ENCODE measurements at regions not wholly inside any gene's neighbourhood (a gene's known extent, or its start where the extent isn't known, plus 50 kb on each side); places are given as distances from the start of the nearest gene placed in this dataset.

DNA sequence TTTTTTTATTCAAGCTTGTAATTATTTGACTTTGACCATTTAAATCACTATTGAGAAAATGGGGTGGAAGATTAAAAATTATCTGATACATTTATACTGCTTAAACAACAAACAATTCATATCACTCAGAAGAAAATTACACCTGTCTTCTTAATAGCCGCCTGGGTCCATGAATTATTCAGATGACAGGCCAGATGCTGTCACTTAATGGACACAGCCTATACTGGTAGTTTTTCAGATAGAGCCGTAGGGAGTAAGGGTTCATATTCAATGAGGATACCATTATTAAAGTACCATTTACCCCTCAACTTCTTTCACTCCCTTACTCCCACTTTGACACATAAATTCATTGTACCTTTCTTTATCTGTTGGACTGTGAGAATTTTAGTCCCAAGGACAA is 1193.4 kb upstream of the MAP3K7 start:
- DNase-seq, result no peak

DNA sequence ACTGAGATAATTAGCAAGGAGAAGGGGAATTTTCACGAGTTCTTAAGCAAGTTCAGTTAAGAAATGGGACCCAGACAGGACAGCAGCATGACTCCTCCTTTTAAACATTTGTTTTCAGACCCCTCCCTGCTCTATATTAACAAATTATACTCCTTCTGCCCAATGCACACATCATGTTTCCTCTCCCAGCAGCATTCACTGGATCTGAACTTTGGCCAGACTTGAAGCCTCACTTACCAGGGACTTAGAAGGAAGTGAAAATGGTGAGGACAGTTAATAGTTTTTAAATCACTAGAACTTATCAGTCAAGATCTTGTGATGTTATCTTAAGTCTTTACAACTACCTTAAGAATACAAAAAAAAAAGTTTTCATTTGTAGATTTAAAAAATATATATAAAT is 1174.7 kb upstream of the MAP3K7 start:
- DNase-seq, result no peak

DNA sequence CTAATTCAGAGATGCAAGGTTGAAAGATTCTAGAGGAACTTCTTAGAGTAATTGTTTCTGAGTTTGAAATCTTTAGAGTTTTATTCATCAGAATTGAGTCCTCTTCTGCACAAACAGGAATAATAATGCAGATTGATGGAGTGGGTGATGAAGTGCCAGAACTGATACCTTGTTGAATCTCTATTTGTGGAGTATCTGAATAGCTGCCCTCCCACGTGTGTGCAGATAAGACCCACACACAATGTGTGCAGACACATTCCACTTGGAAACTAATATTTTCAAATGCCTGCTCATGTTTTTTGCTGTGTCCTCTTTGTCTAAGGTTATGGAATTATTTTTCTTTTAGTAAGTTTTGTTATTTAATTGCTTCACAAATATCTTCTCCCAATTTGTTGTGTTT is 1167.8 kb upstream of the MAP3K7 start:
- no peak for DNase-seq

GRCh38 chr6:91751526-91751925 is 1164.7 kb upstream of the MAP3K7 start:
- no peak for DNase-seq

DNA sequence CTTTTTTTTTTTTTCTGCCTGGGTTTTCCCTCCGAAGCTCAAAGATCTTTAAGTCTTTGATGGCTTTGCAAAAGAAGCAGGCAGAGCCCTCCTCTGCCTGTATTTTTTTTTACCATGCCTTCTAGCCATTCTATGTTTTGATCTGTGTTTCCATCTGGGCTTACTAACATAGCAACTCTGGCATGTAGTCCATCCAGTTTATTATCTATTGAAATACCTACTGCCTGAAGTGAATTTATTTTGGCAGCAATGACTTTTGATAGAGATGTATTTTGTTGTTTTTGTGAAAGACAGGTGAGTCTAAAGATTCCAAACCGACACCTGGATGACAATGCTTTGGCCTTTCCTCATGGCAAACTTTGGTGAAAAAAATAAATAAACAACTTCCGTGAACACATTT is 1157.7 kb upstream of the MAP3K7 start:
- DNase-seq, result no peak

GRCh38 chr6:91743756-91744155 is 1156.9 kb upstream of the MAP3K7 start:
- DNase-seq, result no peak

DNA sequence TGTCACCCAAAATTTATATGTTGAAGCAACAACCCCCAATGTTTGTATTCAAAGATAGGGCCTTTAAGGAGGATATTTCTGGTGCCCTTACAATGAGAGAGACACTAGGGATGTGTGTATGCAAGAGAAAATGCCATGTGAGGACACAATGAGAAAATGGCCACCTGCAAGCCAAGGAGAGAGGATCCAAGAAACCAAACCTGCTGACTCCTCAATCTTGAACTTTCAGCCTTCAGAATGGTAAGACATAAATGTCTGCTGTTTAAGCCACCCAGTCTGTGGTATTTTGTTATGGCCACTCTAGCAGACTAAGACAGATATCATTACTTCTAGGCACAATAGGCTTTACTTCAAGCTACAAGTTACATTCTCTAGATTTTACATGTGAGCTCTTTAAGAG is 1145.1 kb upstream of the MAP3K7 start:
- no peak for DNase-seq

DNA sequence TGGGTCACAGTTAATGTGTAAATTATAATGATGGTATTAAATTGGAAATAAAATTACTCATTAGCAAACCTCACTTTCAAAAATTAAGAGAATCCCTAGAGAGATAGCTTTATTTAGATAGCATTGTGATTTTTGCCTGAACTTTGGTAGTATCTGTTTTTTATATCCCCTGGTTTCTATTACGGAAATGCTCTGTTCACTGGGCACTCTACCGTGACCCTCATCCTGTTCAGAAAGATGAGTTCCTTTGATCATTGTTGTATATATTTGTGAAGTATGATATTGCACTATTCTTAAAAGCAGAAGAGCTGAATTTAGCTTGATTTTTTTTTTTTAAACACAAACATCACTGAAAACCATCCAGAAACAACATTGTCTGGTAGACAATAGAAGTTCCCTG is 1143.8 kb upstream of the MAP3K7 start:
- no peak for DNase-seq

DNA sequence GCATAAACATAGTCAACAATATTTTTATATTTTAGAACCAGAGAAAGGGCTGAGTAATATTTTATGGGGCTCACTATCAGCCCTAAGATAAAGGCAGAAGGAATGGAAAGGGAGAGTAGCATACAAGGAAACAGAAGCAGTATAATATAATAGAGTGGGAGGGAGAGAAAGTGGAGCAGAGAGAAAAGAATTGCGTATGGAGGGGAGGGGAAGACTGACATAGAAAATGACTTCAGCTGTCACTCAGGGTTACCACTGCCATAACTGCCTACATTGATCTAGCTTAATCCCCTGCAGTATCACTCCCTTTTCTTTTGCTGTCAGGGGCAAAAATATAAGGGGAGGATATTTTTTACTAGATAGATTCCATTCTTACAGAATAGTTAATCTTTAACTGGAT is 1133.5 kb upstream of the MAP3K7 start:
- DNase-seq, result no peak

GRCh38 chr6:91719414-91719813 is 1132.5 kb upstream of the MAP3K7 start:
- no peak for DNase-seq

GRCh38 chr6:91718198-91718597 is 1131.3 kb upstream of the MAP3K7 start:
- no peak for DNase-seq

DNA sequence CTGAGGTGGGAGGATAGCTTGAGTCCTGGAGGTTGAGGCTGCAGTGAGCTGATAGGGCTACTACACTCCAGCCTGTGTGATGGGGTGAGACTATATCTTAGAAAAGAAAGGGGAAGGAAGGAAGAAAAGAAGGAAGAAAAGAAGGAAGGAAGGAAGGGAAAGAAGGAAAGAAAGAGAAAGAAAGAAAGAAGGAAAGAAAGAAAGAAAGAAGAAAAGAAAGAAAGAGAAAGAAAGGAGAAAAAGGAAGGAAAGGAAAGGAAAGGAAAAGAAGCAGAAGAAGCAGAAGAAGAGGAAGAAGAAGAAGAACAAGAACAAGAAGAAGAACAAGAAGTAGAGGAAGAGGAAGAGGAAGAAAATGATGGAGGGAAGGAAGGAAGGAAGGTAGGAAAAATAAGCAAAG is 1130.2 kb upstream of the MAP3K7 start:
- DNase-seq, result no peak

DNA sequence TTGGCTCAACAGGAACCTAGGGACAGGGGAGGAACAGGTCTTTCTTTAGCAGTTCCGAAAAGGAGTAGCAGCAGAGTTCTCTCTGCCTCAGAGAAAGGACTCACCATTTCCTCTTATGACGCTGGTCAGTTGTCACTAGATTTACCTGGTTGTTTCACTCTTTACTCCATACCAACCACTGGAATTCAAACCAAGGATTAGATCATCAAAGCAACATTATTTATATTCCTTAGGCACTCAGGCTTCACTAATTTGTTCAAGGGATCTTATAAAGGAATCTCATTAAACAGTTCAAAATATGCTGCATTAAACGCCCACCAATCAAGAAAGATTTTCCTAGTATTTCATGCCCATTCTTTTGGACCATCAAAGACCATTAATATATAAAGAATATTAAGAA is 1129.5 kb upstream of the MAP3K7 start:
- DNase-seq, result no peak

DNA sequence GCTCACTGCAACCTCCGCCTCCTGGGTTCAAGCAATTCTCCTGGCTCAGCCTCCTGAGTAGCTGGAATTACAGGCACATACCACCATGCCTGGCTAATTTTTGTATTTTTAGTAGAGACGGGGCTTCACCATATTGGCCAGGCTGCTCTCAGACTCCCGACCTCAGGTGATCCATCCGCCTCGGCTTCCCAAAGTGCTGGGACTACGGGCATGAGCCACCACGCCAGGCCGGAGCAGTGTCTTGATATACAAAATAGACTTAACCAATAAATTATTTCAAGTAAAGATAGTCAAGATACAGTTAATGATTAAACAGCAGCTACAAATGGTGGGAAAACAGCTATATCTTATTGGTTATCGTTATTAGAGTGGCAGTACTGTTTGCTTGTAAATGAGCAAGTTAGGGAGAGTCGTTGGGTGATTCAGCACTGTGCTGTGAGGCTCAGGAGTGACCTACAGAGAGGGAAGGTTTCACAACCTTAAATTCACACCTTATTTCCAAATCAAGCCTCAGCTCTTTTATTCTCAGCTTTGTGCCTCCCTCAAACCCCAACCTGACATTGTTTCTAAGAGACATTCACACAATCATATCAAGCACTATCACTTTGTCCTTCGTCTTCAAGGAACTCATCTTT is 1128.4 kb upstream of the MAP3K7 start:
- DNase-seq, result no peak

DNA sequence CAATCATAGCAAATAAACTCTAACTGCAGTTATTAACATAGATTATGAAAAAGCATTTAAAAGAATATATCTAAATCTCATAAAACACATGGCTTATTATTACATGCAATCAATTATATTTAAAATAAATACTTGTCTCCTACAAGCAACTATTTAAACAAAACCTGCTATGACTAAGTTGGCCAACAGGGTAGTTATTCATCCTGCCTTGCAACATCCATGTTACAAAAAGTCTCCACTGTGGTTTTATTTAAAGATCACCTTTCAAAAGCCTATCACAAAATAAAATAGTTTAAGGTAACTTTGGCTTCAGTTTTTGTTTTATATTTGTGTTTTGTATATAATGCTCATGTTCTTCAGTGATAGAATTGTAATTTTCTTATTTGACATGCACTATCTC is 1127.0 kb upstream of the MAP3K7 start:
- no peak for DNase-seq

GRCh38 chr6:91711518-91711917 is 1124.6 kb upstream of the MAP3K7 start:
- no peak for DNase-seq

DNA sequence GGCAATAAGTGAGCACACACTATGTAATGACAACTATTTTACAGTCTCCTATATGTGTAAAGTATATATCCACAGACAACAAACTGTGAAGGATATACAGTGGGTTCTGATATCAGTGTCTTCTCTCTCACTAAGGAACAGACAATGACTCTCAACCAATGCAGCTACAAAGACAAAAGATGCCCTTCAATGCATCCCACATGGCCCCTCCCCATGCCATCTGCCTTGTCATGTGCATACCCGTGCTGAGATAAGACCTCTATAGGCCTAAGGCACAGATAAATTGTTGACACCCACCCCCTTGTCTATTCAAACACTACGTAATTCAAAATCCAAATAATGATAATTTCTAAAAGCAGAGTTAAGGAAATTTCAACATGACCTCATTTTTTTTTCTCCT is 1123.5 kb upstream of the MAP3K7 start:
- no peak for DNase-seq

GRCh38 chr6:91708534-91708933 is 1121.7 kb upstream of the MAP3K7 start:
- DNase-seq, result no peak

DNA sequence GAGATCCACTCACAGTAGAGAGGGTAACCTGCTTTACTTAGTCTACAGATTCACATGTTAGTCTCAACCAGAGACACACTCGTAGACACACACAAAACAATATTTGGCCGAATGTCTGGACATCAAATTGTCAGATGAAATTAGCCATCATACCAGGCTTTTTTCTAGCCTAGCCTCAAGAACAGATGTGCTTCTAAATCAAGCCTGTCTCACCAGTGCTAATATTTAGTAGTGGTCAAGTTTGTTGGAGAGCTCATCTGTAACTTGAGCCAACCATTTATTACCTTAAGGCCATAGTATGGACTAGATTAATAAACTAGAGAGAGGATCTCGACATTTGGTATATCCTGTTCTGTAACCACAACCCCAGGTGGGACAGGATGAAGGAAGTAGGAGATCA is 1118.8 kb upstream of the MAP3K7 start:
- DNase-seq, result no peak

DNA sequence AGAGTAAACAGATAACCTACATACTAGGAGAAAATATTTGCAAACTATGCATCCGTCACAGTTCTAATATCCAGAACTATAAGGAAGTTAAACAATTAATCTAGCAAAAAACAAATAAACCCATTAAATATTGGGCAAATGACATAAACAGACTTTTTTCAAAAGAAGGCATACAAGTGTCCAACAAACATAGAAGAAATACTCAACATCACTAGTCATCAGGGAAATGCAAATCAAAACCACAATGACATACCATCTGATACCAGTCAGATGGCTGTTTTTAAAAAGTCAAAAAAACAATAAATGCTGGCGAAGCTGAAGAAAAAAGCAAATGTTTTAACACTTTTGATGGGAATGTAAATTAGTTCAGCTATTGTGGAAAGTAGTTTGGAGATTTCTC is 1117.7 kb upstream of the MAP3K7 start:
- peak; percentile 82 for DNase-seq

DNA sequence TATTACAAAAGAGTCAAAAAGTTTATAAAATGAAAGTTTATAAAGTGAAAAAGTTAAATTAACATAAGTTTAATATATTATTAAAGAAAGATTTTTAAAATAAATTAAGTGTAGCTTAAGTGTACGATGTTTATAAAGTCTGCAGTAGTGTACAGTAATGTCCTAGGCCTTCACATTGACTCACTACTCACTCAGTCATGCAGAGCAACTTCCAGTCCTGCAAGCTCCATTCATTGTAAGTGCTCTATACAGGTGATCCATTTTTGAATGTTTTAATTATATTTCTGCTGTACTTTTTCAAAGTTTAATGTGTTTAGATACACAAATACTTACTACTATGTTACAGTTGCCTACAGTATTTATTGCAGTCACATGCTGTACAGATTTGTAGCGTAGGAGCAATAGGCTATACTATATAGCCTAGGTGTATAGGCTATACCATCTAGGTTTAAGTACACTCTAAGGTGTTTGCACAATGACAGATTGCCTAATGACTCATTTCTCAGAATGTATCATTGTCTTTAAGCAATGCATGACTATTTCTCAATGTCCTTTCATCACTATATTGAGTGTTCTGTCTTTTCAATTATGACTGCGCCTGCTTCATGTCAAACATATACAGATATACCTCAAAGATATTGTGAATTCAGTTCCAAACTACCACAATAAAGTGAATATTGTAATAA is 1110.3 kb upstream of the MAP3K7 start:
- DNase-seq, result no peak

DNA sequence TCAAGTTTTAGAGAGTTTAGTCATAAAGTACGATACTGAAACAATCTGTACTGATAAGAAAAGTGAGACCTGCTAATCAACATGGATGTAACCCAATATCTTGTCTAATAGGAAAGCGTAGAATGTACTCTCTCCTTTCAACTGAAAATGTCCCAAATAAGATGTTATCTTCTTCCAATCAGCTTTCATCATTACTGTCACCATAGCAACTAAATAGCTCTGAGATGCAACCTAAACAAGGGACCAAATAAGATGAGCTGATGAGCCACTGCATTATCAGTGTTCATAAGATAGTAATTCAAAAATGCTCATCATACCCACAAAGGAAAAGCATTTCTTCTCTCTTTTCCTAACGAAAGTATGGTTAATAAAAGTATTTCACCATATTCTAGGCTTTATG is 1108.3 kb upstream of the MAP3K7 start:
- no peak for DNase-seq

DNA sequence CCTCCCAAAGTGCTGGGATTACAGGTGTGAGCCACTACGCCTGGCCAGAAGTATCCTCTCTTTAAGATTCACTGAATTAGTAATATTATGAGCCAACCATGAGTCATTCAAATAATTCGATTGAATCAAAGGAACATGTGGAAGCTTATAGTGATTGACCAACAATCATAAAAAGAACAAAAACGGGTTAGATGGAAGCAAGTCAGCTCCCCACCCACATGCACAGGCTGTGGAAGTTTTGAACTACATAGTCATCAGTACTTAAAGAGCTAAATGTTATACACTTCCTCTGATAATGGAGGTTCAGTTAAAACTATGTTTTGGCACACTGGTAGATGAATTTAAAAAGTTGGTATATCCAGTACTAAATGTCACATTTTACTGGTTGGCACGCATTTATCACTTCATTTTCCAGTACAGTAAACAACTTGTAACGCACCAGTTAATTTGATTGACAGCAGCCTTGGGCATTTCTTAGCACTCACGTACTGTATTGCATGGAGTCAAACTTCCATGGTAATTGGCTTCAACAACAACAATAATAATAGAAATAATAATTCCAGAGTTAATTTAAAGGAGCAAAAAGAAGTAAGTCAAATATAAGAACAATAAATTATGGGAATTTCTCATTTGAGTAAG is 1107.3 kb upstream of the MAP3K7 start:
- no peak for DNase-seq

DNA sequence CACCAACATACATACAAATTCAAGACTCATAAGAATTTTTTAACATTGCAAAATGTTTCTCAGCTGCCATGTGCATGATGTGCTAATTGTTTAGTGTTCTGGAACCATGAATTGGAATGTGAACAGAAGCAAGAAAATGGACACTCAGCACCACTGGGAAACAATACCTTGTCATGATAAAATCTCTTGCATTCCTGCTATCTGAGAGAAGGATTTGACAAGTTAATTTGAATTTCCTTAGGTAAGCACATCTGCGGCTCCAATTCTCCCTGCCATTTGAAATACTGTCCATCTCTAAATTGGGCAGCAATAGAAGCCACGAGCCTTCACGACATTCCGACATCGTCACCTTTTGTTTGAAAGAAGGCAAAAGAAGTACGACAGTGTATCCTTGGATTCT is 1104.6 kb upstream of the MAP3K7 start:
- DNase-seq, result no peak

Measured in fibroblast of skin of back (primary cell).